H9 (cell line): ENCODE measurements at regions not wholly inside any gene's neighbourhood (a gene's known extent, or its start where the extent isn't known, plus 50 kb on each side); places are given as distances from the start of the nearest gene placed in this dataset.

Experiments
- DNase-seq: peaks from one replicate; pipeline ENCODE4 v3.0.0-alpha.2; 2017
- H2AFZ ChIP-seq: one replicate; pipeline ENCODE4 v1.6.1; 2013; ENCODE audit warnings: mild to moderate bottlenecking, low read length, control low read depth, moderate library complexity
- H2AK5ac ChIP-seq: 2 replicates; pipeline ENCODE4 v1.6.1; 2013; ENCODE audit warnings: low read length, control low read depth, mixed read lengths; ENCODE audit not compliant: insufficient read length
- H2BK120ac ChIP-seq: one replicate; pipeline ENCODE4 v1.6.1; 2013; ENCODE audit warnings: low read depth, mild to moderate bottlenecking, low read length, control low read depth, inconsistent platforms; ENCODE audit not compliant: poor library complexity, severe bottlenecking
- H2BK12ac ChIP-seq: 2 replicates; pipeline ENCODE4 v1.6.1; 2013; ENCODE audit warnings: low read length, control low read depth, mixed read lengths, low read depth; ENCODE audit not compliant: insufficient read length
- H2BK15ac ChIP-seq: 2 replicates; pipeline ENCODE4 v1.6.1; 2013; ENCODE audit warnings: low read depth, low read length, control low read depth
- H2BK20ac ChIP-seq: one replicate; pipeline ENCODE4 v1.6.1; 2013; ENCODE audit warnings: low read depth, mild to moderate bottlenecking, low read length, control low read depth, inconsistent platforms; ENCODE audit not compliant: poor library complexity, severe bottlenecking
- H2BK5ac ChIP-seq: 2 replicates; pipeline ENCODE4 v1.6.1; 2013; ENCODE audit warnings: low read length, control low read depth, mixed read lengths; ENCODE audit not compliant: insufficient read length
- H3K14ac ChIP-seq: 2 replicates; pipeline ENCODE4 v1.6.1; 2013; ENCODE audit warnings: low read length, control low read depth; ENCODE audit not compliant: insufficient read depth
- H3K18ac ChIP-seq: 2 replicates; pipeline ENCODE4 v1.6.1; 2013; ENCODE audit warnings: low read depth, mild to moderate bottlenecking, mixed read lengths, low read length, control low read depth; ENCODE audit not compliant: insufficient read length
- H3K23ac ChIP-seq: 2 replicates; pipeline ENCODE4 v1.6.1; 2013; ENCODE audit warnings: low read length, control low read depth, mixed read lengths, low read depth; ENCODE audit not compliant: insufficient read length
- H3K23me2 ChIP-seq: 2 replicates; pipeline ENCODE4 v1.6.1; 2013; ENCODE audit warnings: low read depth, mild to moderate bottlenecking, mixed read lengths, low read length, control low read depth; ENCODE audit not compliant: insufficient read length, poor library complexity, severe bottlenecking
- H3K27ac ChIP-seq: 2 replicates; pipeline ENCODE4 v1.5.1; 2013; ENCODE audit warnings: low read length, control low read depth, mixed read lengths, low read depth; ENCODE audit not compliant: insufficient read length
- H3K27me3 ChIP-seq: 2 replicates; pipeline ENCODE4 v1.6.1; 2013; ENCODE audit warnings: low read length, control low read depth, inconsistent platforms; ENCODE audit not compliant: insufficient read depth
- H3K4ac ChIP-seq: 2 replicates; pipeline ENCODE4 v1.6.1; 2013; ENCODE audit warnings: low read depth, mild to moderate bottlenecking, control low read depth, inconsistent platforms, low read length, moderate library complexity
- H3K4me1 ChIP-seq: 2 replicates; pipeline ENCODE4 v1.6.1; 2013; ENCODE audit warnings: low read length, control low read depth, inconsistent platforms; ENCODE audit not compliant: insufficient read depth
- H3K4me2 ChIP-seq: 2 replicates; pipeline ENCODE4 v1.6.1; 2013; ENCODE audit warnings: low read length, control low read depth, mixed read lengths; ENCODE audit not compliant: insufficient read length, insufficient read depth
- H3K56ac ChIP-seq: 2 replicates; pipeline ENCODE4 v1.6.1; 2013; ENCODE audit warnings: low read depth, mild to moderate bottlenecking, mixed read lengths, low read length, control low read depth; ENCODE audit not compliant: insufficient read length
- H3K79me1 ChIP-seq: 2 replicates; pipeline ENCODE4 v1.6.1; 2013; ENCODE audit warnings: low read depth, mild to moderate bottlenecking, moderate library complexity, low read length, control low read depth, inconsistent platforms; ENCODE audit not compliant: insufficient read depth, poor library complexity, severe bottlenecking
- H3K79me2 ChIP-seq: 2 replicates; pipeline ENCODE4 v1.6.1; 2013; ENCODE audit warnings: low read length, control low read depth, inconsistent platforms; ENCODE audit not compliant: insufficient read depth
- H3K9ac ChIP-seq: 2 replicates; pipeline ENCODE4 v1.6.1; 2013; ENCODE audit warnings: low read length, control low read depth, mixed read lengths; ENCODE audit not compliant: insufficient read length; ENCODE audit errors: extremely low read depth
- H3K9me3 ChIP-seq: one replicate; pipeline ENCODE4 v1.6.1; 2013; ENCODE audit warnings: low read depth, low read length, inconsistent platforms; ENCODE audit not compliant: control insufficient read depth
- H3T11ph ChIP-seq: one replicate; pipeline ENCODE4 v1.6.1; 2013; ENCODE audit warnings: mild to moderate bottlenecking, low read length, control low read depth, inconsistent platforms
- H4K20me1 ChIP-seq: one replicate; pipeline ENCODE4 v1.6.1; 2013; ENCODE audit not compliant: control insufficient read depth, insufficient read length, insufficient read depth
- H4K5ac ChIP-seq: 2 replicates; pipeline ENCODE4 v1.6.1; 2013; ENCODE audit warnings: low read depth, mild to moderate bottlenecking, mixed read lengths, low read length, control low read depth; ENCODE audit not compliant: insufficient read length
- H4K8ac ChIP-seq: replicated peaks from 2 replicates; pipeline ENCODE4 v1.6.1; 2013; ENCODE audit warnings: low read length, control low read depth, mixed read lengths, low read depth; ENCODE audit not compliant: insufficient read length
- H4K91ac ChIP-seq: 2 replicates; pipeline ENCODE4 v1.6.1; 2013; ENCODE audit warnings: low read depth, mild to moderate bottlenecking, moderate library complexity, mixed read lengths, low read length, control low read depth; ENCODE audit not compliant: insufficient read length
- H3K27ac Mint-ChIP-seq, 3 experiments: 2 replicates in 2 of 3; 3 replicates in 1 of 3; pipeline ENCODE4 v1.8.0; 2020 to 2021; ENCODE audit warnings: mixed read lengths in 3 of 3, mild to moderate bottlenecking in 1 of 3, moderate library complexity in 1 of 3
- H3K27me3 Mint-ChIP-seq: 2 replicates; pipeline ENCODE4 v1.8.0; 2021; ENCODE audit warnings: low read depth, mild to moderate bottlenecking, moderate library complexity, mixed read lengths
- H3K36me3 Mint-ChIP-seq, 3 experiments: 2 replicates in 2 of 3; 3 replicates in 1 of 3; pipeline ENCODE4 v1.8.0; 2020 to 2021; ENCODE audit warnings: low read depth in 3 of 3, mixed read lengths in 3 of 3; ENCODE audit not compliant: insufficient read depth in 1 of 3
- H3K4me1 Mint-ChIP-seq, 2 experiments: 2 replicates each; pipeline ENCODE4 v1.8.0; 2020; ENCODE audit warnings: mixed read lengths in 2 of 2
- H3K4me3 Mint-ChIP-seq, 2 experiments: 2 replicates in 1 of 2; 3 replicates in 1 of 2; pipeline ENCODE4 v1.8.0; 2020 to 2021; ENCODE audit warnings: mild to moderate bottlenecking in 2 of 2, mixed read lengths in 2 of 2, moderate library complexity in 1 of 2
- H3K9me3 Mint-ChIP-seq, 2 experiments: 2 replicates in 1 of 2; 3 replicates in 1 of 2; pipeline ENCODE4 v1.8.0; 2020; ENCODE audit warnings: mild to moderate bottlenecking in 2 of 2, mixed read lengths in 2 of 2, moderate library complexity in 1 of 2
- CTCF ChIP-seq: fragments of 200-600 bp; sonication (generic); conservative IDR thresholded peaks from 3 replicates; pipeline ENCODE4 v1.8.0; 2021; ENCODE audit warnings: antibody characterized with exemption, mild to moderate bottlenecking
- whole genome bisulfite sequencing: extraction: QIAGEN DNeasy Blood & Tissue Kit; methylation state at CpG from one replicate; pipeline ENCODE4 v1.1.7; 2013; ENCODE audit warnings: missing lambda C conversion rate, low lambda C conversion rate, mixed read lengths; ENCODE audit not compliant: insufficient read length; ENCODE audit errors: extremely low coverage; 5-methylcytosine and 5-hydroxymethylcytosine counted together

GRCh38 chr4:128728190-128728589 is 81.3 kb upstream of the JADE1 start:
- no peaks in the 10 kb centered on the region for H3K79me2 ChIP-seq
- H3K4me3 Mint-ChIP-seq = no peak overlapping the region
- H3K79me1 ChIP-seq = no peaks in the 10 kb centered on the region
- H3K9ac ChIP-seq = no peak overlapping the region
- H3K4me1 Mint-ChIP-seq = peaks cover 32 to 35% of the 10 kb centered on the region in 2 experiments
- H2BK12ac ChIP-seq = no peak overlapping the region
- H3K23me2 ChIP-seq = no peaks in the 10 kb centered on the region
- no peak overlapping the region for H3T11ph ChIP-seq
- no peak overlapping the region for H4K5ac ChIP-seq
- no peak overlapping the region for H4K8ac ChIP-seq
- no peak overlapping the region for H2BK20ac ChIP-seq
- no peaks in the 10 kb centered on the region; the same call in 1 of the 2 replicates for H3K4me1 ChIP-seq
- H3K23ac ChIP-seq = no peak overlapping the region
- no peaks in the 10 kb centered on the region for H3K27me3 ChIP-seq
- TF ChIP-seq CTCF = no peak
- H3K56ac ChIP-seq = no peak overlapping the region
- H2BK120ac ChIP-seq = no peak overlapping the region
- H3K4me2 ChIP-seq = no peak overlapping the region
- no peak overlapping the region for H3K4ac ChIP-seq
- no peak overlapping the region for H3K14ac ChIP-seq
- no peak overlapping the region for H3K27ac Mint-ChIP-seq
- H3K36me3 Mint-ChIP-seq = peaks cover 0 to 3% (median 0%) of the 10 kb centered on the region in 3 experiments; a peak in 2 of 7 replicates
- no peak overlapping the region for H4K91ac ChIP-seq
- no peaks in the 10 kb centered on the region for H4K20me1 ChIP-seq
- no peak overlapping the region for H2BK5ac ChIP-seq
- no peaks in the 10 kb centered on the region for H3K9me3 ChIP-seq
- WGBS = no CpG with 5 or more reads among the region's 2 CpGs
- no peak overlapping the region for H3K18ac ChIP-seq
- H3K27ac ChIP-seq = no peak overlapping the region
- no peak overlapping the region for H2AFZ ChIP-seq
- no peak for DNase-seq
- no peaks in the 10 kb centered on the region for H3K9me3 Mint-ChIP-seq
- H3K27me3 Mint-ChIP-seq = no peaks in the 10 kb centered on the region
- no peak overlapping the region for H2BK15ac ChIP-seq
- H2AK5ac ChIP-seq = no peak overlapping the region
